ENCODE measurements at regions not wholly inside any gene's neighbourhood (a gene's known extent, or its start where the extent isn't known, plus 50 kb on each side); places are given as distances from the start of the nearest gene placed in this dataset.

DNA sequence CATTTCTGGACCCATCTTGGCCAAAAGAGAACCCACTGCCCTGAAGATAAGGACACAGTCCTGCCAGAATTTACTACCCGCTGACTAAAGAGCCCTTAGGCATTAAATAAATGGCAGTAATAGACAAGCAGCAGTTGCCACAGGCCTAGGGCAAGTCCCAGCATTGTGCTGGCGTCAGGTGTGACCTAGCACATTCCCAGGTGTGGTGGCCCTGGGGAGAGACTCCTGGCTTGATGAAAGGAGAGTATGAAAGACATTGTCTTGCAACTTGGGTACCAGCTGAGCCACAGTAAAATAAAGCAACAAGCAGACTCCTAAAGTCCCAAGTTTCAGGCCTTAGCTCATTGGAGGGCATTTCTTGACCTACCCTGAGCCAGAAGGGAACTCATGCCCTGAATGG is 715.7 kb upstream of the SORCS1 start:
- no peak for DNase-seq
- H3K4me1 ChIP-seq: no peaks in the 10 kb centered on the region
- no peaks in the 10 kb centered on the region for H3K27me3 ChIP-seq
- 93 to 95% methylated on average over 2 of the region's 2 CpGs for WGBS, 2 donors
- TF ChIP-seq, protein P1, sequence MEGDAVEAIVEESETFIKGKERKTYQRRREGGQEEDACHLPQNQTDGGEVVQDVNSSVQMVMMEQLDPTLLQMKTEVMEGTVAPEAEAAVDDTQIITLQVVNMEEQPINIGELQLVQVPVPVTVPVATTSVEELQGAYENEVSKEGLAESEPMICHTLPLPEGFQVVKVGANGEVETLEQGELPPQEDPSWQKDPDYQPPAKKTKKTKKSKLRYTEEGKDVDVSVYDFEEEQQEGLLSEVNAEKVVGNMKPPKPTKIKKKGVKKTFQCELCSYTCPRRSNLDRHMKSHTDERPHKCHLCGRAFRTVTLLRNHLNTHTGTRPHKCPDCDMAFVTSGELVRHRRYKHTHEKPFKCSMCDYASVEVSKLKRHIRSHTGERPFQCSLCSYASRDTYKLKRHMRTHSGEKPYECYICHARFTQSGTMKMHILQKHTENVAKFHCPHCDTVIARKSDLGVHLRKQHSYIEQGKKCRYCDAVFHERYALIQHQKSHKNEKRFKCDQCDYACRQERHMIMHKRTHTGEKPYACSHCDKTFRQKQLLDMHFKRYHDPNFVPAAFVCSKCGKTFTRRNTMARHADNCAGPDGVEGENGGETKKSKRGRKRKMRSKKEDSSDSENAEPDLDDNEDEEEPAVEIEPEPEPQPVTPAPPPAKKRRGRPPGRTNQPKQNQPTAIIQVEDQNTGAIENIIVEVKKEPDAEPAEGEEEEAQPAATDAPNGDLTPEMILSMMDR (IDR thresholded peaks at IDR 0.05): no peak
- no peak for TF ChIP-seq POLR2A (IDR thresholded peaks at IDR 0.05)
- no peaks in the 10 kb centered on the region for H3K36me3 ChIP-seq (ENCODE audit: low read depth, missing control alignments)
- H3K9me3 ChIP-seq: no peaks in the 10 kb centered on the region
- H3K4me3 ChIP-seq: no peak overlapping the region
- no peak overlapping the region for H3K27ac ChIP-seq
- intact Hi-C loops (cut with DNase I; ENCODE audit: low total_unique reads): no loop called here

DNA sequence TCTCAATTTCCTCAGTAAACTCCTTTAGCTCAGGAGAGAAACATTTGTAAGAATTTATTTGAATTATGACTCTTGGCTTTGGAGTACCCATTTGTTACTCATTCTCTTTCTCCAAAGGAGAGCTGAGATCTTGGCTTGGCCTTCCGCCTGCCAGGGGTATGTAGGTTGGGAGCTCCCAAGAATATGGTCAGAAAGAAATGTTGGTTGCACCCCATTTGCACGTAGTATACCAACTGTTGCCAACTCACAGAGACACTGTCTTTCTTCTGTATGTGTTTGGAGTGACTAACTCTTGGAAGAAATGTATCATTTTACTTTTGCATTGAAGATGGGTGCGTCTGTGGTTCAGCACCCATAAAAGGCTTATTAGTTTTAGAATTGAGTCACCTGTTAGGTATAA is 708.5 kb upstream of the SORCS1 start:
- WGBS, 2 donors: 88 to 91% methylated on average over 3 of the region's 3 CpGs
- no peak overlapping the region for H3K4me3 ChIP-seq
- DNase-seq: no peak
- H3K27ac ChIP-seq: no peak overlapping the region
- intact Hi-C loops (cut with DNase I; ENCODE audit: low total_unique reads): no loop called here
- H3K27me3 ChIP-seq: no peaks in the 10 kb centered on the region
- no peak for TF ChIP-seq POLR2A (IDR thresholded peaks at IDR 0.05)
- TF ChIP-seq, protein P1 (IDR thresholded peaks at IDR 0.05): no peak
- no peaks in the 10 kb centered on the region for H3K9me3 ChIP-seq
- H3K36me3 ChIP-seq (ENCODE audit: low read depth, missing control alignments): no peaks in the 10 kb centered on the region
- no peaks in the 10 kb centered on the region for H3K4me1 ChIP-seq

DNA sequence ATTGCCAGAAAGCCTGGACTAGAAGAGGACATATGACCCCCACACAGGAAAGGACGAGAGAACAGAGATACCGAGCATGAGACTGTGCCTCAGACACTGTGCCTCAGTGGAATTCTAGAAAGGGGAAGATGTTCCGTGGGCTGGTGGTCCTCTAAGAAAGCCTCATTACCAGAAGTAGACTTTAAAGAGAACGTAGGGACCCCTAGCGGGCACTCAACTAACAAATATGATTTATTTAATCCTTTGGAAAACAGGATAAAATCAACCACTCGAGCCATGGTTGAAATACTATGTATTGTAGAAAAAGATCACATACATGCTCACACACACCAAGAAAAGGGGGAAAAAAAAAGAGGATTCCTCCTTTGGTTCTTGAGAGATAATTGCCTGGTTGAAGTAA is 701.2 kb upstream of the SORCS1 start:
- no peaks in the 10 kb centered on the region for H3K27me3 ChIP-seq
- H3K36me3 ChIP-seq (ENCODE audit: low read depth, missing control alignments): no peaks in the 10 kb centered on the region
- no peaks in the 10 kb centered on the region for H3K4me1 ChIP-seq
- no peak overlapping the region for H3K4me3 ChIP-seq
- intact Hi-C loops (cut with DNase I; ENCODE audit: low total_unique reads): no loop called here
- 84 to 86% methylated on average over 6 of the region's 6 CpGs for WGBS, 2 donors
- no peak overlapping the region for H3K27ac ChIP-seq
- TF ChIP-seq POLR2A (IDR thresholded peaks at IDR 0.05): no peak
- TF ChIP-seq, protein P1 (IDR thresholded peaks at IDR 0.05): no peak
- no peak for DNase-seq
- H3K9me3 ChIP-seq: no peaks in the 10 kb centered on the region

DNA sequence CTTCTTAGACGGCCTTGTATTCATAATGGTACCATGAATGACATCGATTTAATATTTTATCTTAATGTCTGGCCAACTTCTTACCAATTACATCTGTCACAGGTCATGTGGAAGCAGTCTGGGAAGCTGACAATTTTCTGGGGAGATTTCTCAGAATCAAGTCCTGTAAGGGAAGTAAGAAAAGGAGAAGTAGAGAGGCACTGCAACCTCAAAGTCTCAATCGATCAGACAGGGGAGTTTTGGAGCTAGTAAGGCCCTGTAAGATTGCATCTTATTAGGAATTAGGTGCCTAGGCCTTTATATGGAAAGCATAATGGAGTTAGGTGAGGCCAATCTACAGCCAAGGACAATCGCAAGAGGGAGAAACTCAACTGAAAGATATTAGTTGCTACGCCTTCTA is 694.6 kb upstream of the SORCS1 start:
- Histone ChIP-seq H3K4me3 (no peak overlapping the region), H3K9me3 (no peaks in the 10 kb centered on the region), H3K4me1 (no peaks in the 10 kb centered on the region), H3K27me3 (no peaks in the 10 kb centered on the region), H3K36me3 (ENCODE audit: low read depth, missing control alignments) (no peaks in the 10 kb centered on the region), H3K27ac (no peak overlapping the region)
- DNase-seq: no peak
- no peak for TF ChIP-seq POLR2A (IDR thresholded peaks at IDR 0.05)
- TF ChIP-seq, protein P1 (IDR thresholded peaks at IDR 0.05): no peak
- intact Hi-C loops (cut with DNase I; ENCODE audit: low total_unique reads): no loop called here
- WGBS, 2 donors: 75 to 78% methylated on average over 5 of the region's 5 CpGs

DNA sequence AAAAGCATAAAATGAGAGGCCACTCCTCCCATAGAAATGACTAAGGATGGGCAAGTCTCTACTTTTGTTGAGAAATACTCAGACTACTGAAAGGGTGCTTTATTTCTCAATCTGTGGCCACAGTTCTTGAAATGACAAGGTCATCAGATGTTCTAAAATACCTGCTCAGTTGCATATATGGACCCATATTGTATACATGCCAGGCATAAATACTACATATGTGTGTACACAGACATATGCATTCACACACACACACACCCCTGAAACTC is 691.5 kb upstream of the SORCS1 start:
- no peak overlapping the region for H3K4me3 ChIP-seq
- H3K36me3 ChIP-seq (ENCODE audit: low read depth, missing control alignments): no peaks in the 10 kb centered on the region
- TF ChIP-seq POLR2A (IDR thresholded peaks at IDR 0.05): no peak
- TF ChIP-seq, protein P1 (IDR thresholded peaks at IDR 0.05): no peak
- H3K4me1 ChIP-seq: no peaks in the 10 kb centered on the region
- H3K27ac ChIP-seq: no peak overlapping the region
- H3K27me3 ChIP-seq: no peaks in the 10 kb centered on the region
- no peaks in the 10 kb centered on the region for H3K9me3 ChIP-seq
- intact Hi-C loops (cut with DNase I; ENCODE audit: low total_unique reads): no loop called here
- no peak for DNase-seq

Measured in testis (tissue), 2 donors.